IMR-90 (cell line): ENCODE measurements at regions not wholly inside any gene's neighbourhood (a gene's known extent, or its start where the extent isn't known, plus 50 kb on each side); places are given as distances from the start of the nearest gene placed in this dataset.

Experiments used
- ATAC-seq: fragments of 200-7000 bp; cut with Tn5 transposase; 2 replicates; pipeline ENCODE4 v1.9.1; 2020; ENCODE audit warnings: low read depth, mild to moderate bottlenecking, moderate library complexity
- BruUV-seq: library from RNA; stranded (reverse); fragments of 400-500 nt; replicated peaks from 2 replicates; lab custom pipeline; 2021; lab: Mats Ljungman, UMichigan
- CTCF ChIA-PET: fragments of 300-600 bp; formaldehyde crosslinking; extraction: SDS; loops from one replicate; lab custom pipeline; 2021; ENCODE audit warnings: antibody characterized with exemption; lab: Yijun Ruan, JAX
- POLR2A ChIA-PET: fragments of 300-600 bp; sonication (Branson Sonifier 250); formaldehyde crosslinking; loops from one replicate; lab custom pipeline; 2022; ENCODE audit warnings: antibody characterized with exemption; ENCODE audit not compliant: unreplicated experiment; lab: Charles Lee
- DNase-seq: peaks from one replicate; pipeline ENCODE4 v3.0.0; 2013
- H2AFZ ChIP-seq: replicated peaks from 2 replicates; pipeline ENCODE3; 2013; ENCODE audit warnings: low read length, mild to moderate bottlenecking; ENCODE audit not compliant: poor library complexity
- H2AK5ac ChIP-seq: 2 replicates; pipeline ENCODE4 v1.6.1; 2013; ENCODE audit warnings: low read depth, low read length, inconsistent platforms
- H2AK9ac ChIP-seq: replicated peaks from 2 replicates; pipeline ENCODE3; 2013; ENCODE audit warnings: mild to moderate bottlenecking, low read depth, low read length, moderate library complexity; ENCODE audit not compliant: poor library complexity
- H2BK120ac ChIP-seq: 2 replicates; pipeline ENCODE4 v1.6.1; 2013; ENCODE audit warnings: low read depth, low read length, inconsistent platforms
- H2BK15ac ChIP-seq: 3 replicates; pipeline ENCODE4 v1.6.1; 2013; ENCODE audit warnings: low read depth, low read length, inconsistent platforms
- H2BK20ac ChIP-seq: 2 replicates; pipeline ENCODE4 v1.6.1; 2013; ENCODE audit warnings: low read depth, mild to moderate bottlenecking, inconsistent platforms, low read length, moderate library complexity
- H2BK5ac ChIP-seq: 2 replicates; pipeline ENCODE4 v1.6.1; 2013; ENCODE audit warnings: mild to moderate bottlenecking, low read depth, low read length, inconsistent platforms; ENCODE audit not compliant: poor library complexity, severe bottlenecking
- H3K14ac ChIP-seq: replicated peaks from 2 replicates; pipeline ENCODE4 v1.6.1; 2013; ENCODE audit warnings: low read depth, low read length, inconsistent platforms
- H3K18ac ChIP-seq: 2 replicates; pipeline ENCODE4 v1.6.1; 2013; ENCODE audit warnings: low read depth, low read length, control low read depth
- H3K23ac ChIP-seq: 2 replicates; pipeline ENCODE4 v1.6.1; 2013; ENCODE audit warnings: low read depth, low read length, inconsistent platforms
- H3K27ac ChIP-seq: 2 replicates; pipeline ENCODE4 v1.5.1; 2013; ENCODE audit warnings: mild to moderate bottlenecking, control low read depth, low read length; ENCODE audit not compliant: insufficient read depth
- H3K27me3 ChIP-seq: 2 replicates; pipeline ENCODE4 v1.6.1; 2013; ENCODE audit warnings: low read length; ENCODE audit not compliant: control insufficient read depth, insufficient read depth
- H3K36me3 ChIP-seq: 2 replicates; pipeline ENCODE4 v1.6.1; 2013; ENCODE audit warnings: low read length, mixed read lengths; ENCODE audit not compliant: control insufficient read depth, insufficient read depth
- H3K4ac ChIP-seq: 2 replicates; pipeline ENCODE4 v1.6.1; 2013; ENCODE audit warnings: low read depth, low read length, inconsistent platforms
- H3K4me1 ChIP-seq: 2 replicates; pipeline ENCODE4 v1.6.1; 2013; ENCODE audit warnings: low read length, mixed read lengths; ENCODE audit not compliant: control insufficient read depth, insufficient read depth
- H3K4me2 ChIP-seq: 2 replicates; pipeline ENCODE4 v1.6.1; 2013; ENCODE audit warnings: low read depth, mild to moderate bottlenecking, control low read depth, low read length, moderate library complexity
- H3K4me3 ChIP-seq: 2 replicates; pipeline ENCODE4 v1.5.1; 2013; ENCODE audit warnings: low read depth, mild to moderate bottlenecking, control low read depth, low read length, moderate library complexity; ENCODE audit not compliant: insufficient read depth
- H3K56ac ChIP-seq: 2 replicates; pipeline ENCODE4 v1.6.1; 2013; ENCODE audit warnings: low read length, inconsistent platforms; ENCODE audit not compliant: insufficient read depth; ENCODE audit errors: extremely low read depth
- H3K79me1 ChIP-seq, 2 experiments: 2 replicates each; pipeline ENCODE4 v1.6.1; 2013; ENCODE audit warnings: low read length in 2 of 2, inconsistent platforms in 1 of 2, low read depth in 1 of 2
- H3K9ac ChIP-seq: 2 replicates; pipeline ENCODE4 v1.6.1; 2013; ENCODE audit warnings: low read depth, low read length, control low read depth
- H3K9me1 ChIP-seq: 2 replicates; pipeline ENCODE4 v1.6.1; 2013; ENCODE audit warnings: low read length, inconsistent platforms; ENCODE audit not compliant: insufficient read depth
- H3K9me3 ChIP-seq: 2 replicates; pipeline ENCODE4 v1.6.1; 2013; ENCODE audit warnings: low read length; ENCODE audit not compliant: control insufficient read depth, insufficient read depth
- H4K20me1 ChIP-seq: 2 replicates; pipeline ENCODE4 v1.6.1; 2013; ENCODE audit warnings: low read length, inconsistent platforms; ENCODE audit not compliant: insufficient read depth
- H4K5ac ChIP-seq: 2 replicates; pipeline ENCODE4 v1.6.1; 2013; ENCODE audit warnings: mild to moderate bottlenecking, low read depth, low read length, control low read depth
- H4K8ac ChIP-seq, 2 experiments: 2 replicates each; pipeline ENCODE4 v1.6.1; 2013; ENCODE audit warnings: low read depth in 2 of 2, low read length in 2 of 2, control low read depth in 1 of 2, inconsistent platforms in 1 of 2
- H4K91ac ChIP-seq: 2 replicates; pipeline ENCODE4 v1.6.1; 2013; ENCODE audit warnings: low read depth, low read length, inconsistent platforms; ENCODE audit not compliant: insufficient read depth
- CHD1 ChIP-seq: IDR thresholded peaks from 2 replicates; pipeline ENCODE4 v1.6.1; 2012; ENCODE audit warnings: low read depth, low read length, improper control_type of control experiment
- POLR2A ChIP-seq: IDR thresholded peaks from 2 replicates; pipeline ENCODE4 v1.6.1; 2012; ENCODE audit warnings: mild to moderate bottlenecking, low read depth, low read length
- RCOR1 ChIP-seq: IDR thresholded peaks from 2 replicates; pipeline ENCODE4 v1.6.1; 2012; ENCODE audit warnings: mild to moderate bottlenecking, low read length, improper control_type of control experiment; ENCODE audit not compliant: insufficient replicate concordance
- RFX5 ChIP-seq: IDR thresholded peaks from 2 replicates; pipeline ENCODE4 v1.8.0; 2012; ENCODE audit warnings: low read depth, mild to moderate bottlenecking, low read length, moderate library complexity
- SMC3 ChIP-seq: fragments of 150-350 bp; IDR thresholded peaks from 2 replicates; pipeline ENCODE4 v1.6.1; 2016; ENCODE audit warnings: low read depth, mild to moderate bottlenecking, antibody characterized with exemption, low read length, moderate library complexity
- USF2 ChIP-seq: fragments of 150-350 bp; IDR thresholded peaks from 2 replicates; pipeline ENCODE4 v1.6.1; 2017; ENCODE audit warnings: mild to moderate bottlenecking, antibody characterized with exemption, low read length, low read depth
- WGBS, 2 experiments: methylation state at CpG; one replicate each; pipeline versions ENCODE4 v1.1.5 to v1.1.7; 2013; ENCODE audit warnings: missing lambda C conversion rate in 2 of 2; ENCODE audit not compliant: insufficient read length in 1 of 2; ENCODE audit errors: extremely low coverage in 2 of 2; 5-methylcytosine and 5-hydroxymethylcytosine counted together
- dilution Hi-C: fragments of 300-500 bp; cut with HindIII; formaldehyde crosslinking; loops from one replicate; pipeline ENCODE4 v1.14.3; 2018; ENCODE audit warnings: low sequenced_read_pairs; ENCODE audit not compliant: unreplicated experiment
- in situ Hi-C: fragments of 300-500 bp; cut with MboI; formaldehyde crosslinking; loops from 3 replicates; pipeline ENCODE4 v1.14.3; 2019; ENCODE audit warnings: low sequenced_read_pairs, inconsistent platforms, mixed read lengths
- intact Hi-C: fragments of 100-400 bp; cut with micrococcal nuclease; formaldehyde crosslinking; loops from 2 replicates; pipeline ENCODE4 v1.10.0; 2022

- Histone ChIP-seq H4K91ac (no peak overlapping the region; the same call in 1 of the 2 replicates), H3K14ac (no peak overlapping the region), H2BK20ac (peak overlapping the region; percentile 78; the same call in 1 of the 2 replicates), H3K56ac (no peak overlapping the region), H3K4me1 (no peaks in the 10 kb centered on the region; the same call in 1 of the 2 replicates), H2BK15ac (peak overlapping the region; percentile 67; the same call in 1 of the 3 replicates), H2AK5ac (peak overlapping the region; percentile 62), H3K4ac (peak overlapping the region; percentile 75; the same call in 1 of the 2 replicates), H2BK5ac (no peak overlapping the region), H3K9ac (no peak overlapping the region), H3K18ac (0 out of 2 replicates have a peak overlapping the region, but pooled peaks have one; percentile 37), H3K23ac (no peak overlapping the region), H3K4me3 (no peak overlapping the region), H4K20me1 (no peaks in the 10 kb centered on the region), H2BK120ac (peak overlapping the region; percentile 53; the same call in 1 of the 2 replicates), H4K5ac (no peak overlapping the region), H4K8ac (peak overlapping the region in 1 of 2 experiments; percentile 21; a peak in 1 of 4 replicates), H2AK9ac (no peak overlapping the region), H3K9me1 (no peaks in the 10 kb centered on the region), H3K27me3 (no peaks in the 10 kb centered on the region), H3K36me3 (no peaks in the 10 kb centered on the region), H3K27ac (no peak overlapping the region), H3K79me1 (no peaks in the 10 kb centered on the region), H2AFZ (no peak overlapping the region), H3K9me3 (no peaks in the 10 kb centered on the region), H3K4me2 (no peak overlapping the region)
- 93% methylated on average over 8 of the region's 10 CpGs; no CpG with 5 or more reads in 1 of the 2 experiments for WGBS, 2 experiments
- intact Hi-C loops (loop anchor here (10.0 kb wide), 1 partner anchor 518 kb away; no protein-coding TSS in a partner anchor), dilution Hi-C loops (no loop called here), in situ Hi-C loops (no loop called here)
- POLR2A ChIA-PET: no interaction called here
- TF ChIP-seq USF2 (no peak), RFX5 (no peak), RCOR1 (no peak), POLR2A (no peak), SMC3 (no peak), CHD1 (no peak)
- no TSS peak for BruUV-seq
- DNase-seq (no peak), ATAC-seq (no peak)
- CTCF ChIA-PET: interaction anchor here (8.3 kb wide), 1 partner anchor 417 kb away, joined by 81 read pairs; no protein-coding TSS in a partner anchor
Observed at GRCh38 chr3:102223132-102223531, 211.7 kb upstream of the ZPLD1 start.
